ENCODE measurements at regions not wholly inside any gene's neighbourhood (a gene's known extent, or its start where the extent isn't known, plus 50 kb on each side); places are given as distances from the start of the nearest gene placed in this dataset.

DNA sequence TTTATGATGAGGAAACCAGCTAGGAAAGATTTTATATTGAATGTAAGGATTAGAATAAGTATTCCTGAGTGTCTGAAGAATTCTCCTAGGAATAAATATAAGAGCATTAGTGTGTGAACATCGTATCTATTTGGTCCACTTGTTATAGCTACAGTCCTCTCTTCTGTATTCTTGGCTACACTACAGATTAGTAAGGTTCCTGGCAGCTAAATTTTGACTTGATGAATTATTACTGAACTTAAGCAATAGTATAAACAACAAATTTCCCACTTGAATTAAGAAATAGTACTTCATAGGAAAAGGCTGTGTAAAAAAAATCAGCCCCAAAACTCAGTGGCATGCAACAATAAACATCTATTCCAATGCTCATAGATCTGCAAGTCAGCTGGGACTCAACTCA lies 138.4 kb upstream of the G2E3 start:
- ChIA-PET CTCF (no interaction called here), POLR2A (no interaction called here), SMC1A (ENCODE audit: uncharacterized antibody, unreplicated experiment) (no interaction called here), RAD21 (ENCODE audit: unreplicated experiment) (no interaction called here)
- TF ChIP-seq KDM1A (IDR thresholded peaks at IDR 0.05; ENCODE audit: borderline replicate concordance) (no peak), RB1 (IDR thresholded peaks at IDR 0.05; ENCODE audit: borderline replicate concordance) (no peak), YBX1 (IDR thresholded peaks at IDR 0.05) (no peak), HDAC2 (IDR thresholded peaks at IDR 0.05) (no peak)
- no peak overlapping the region for H3K4me3 ChIP-seq
- intact Hi-C loops (cut with micrococcal nuclease; ENCODE audit: unreplicated experiment) = no loop called here
- no peak overlapping the region for H3K27ac ChIP-seq (ENCODE audit: control insufficient read depth, insufficient read depth)
- no peak overlapping the region for H3K9ac ChIP-seq (ENCODE audit: control insufficient read depth, insufficient read depth, low read length)
- no peaks in the 10 kb centered on the region for H3K9me3 ChIP-seq (replicated peaks; ENCODE audit: control insufficient read depth, insufficient read depth, low read length)
- no peaks in the 10 kb centered on the region for H3K79me2 ChIP-seq (ENCODE audit: control insufficient read depth, insufficient read depth, low read length)
- no peak overlapping the region for H3K4me2 ChIP-seq (ENCODE audit: control insufficient read depth, insufficient read depth)
- H3K27me3 ChIP-seq (replicated peaks in 1 of 2; ENCODE audit: control insufficient read depth in 2 of 2, insufficient read depth in 2 of 2, low read length in 1 of 2) = no peaks in the 10 kb centered on the region
- no peaks in the 10 kb centered on the region for H3K4me1 ChIP-seq (ENCODE audit: control insufficient read depth, insufficient read depth, low read length)
- FAIRE-seq = no peak
- no peaks in the 10 kb centered on the region for H4K20me1 ChIP-seq (ENCODE audit: control insufficient read depth, insufficient read depth)
- no peak for DNase-seq (ENCODE audit: low read depth, low spot score)
- H3K36me3 ChIP-seq (ENCODE audit: control insufficient read depth in 2 of 2, insufficient read depth in 2 of 2, low read length in 1 of 2) = no peaks in the 10 kb centered on the region
- 0% methylated on average over 1 of the region's 1 CpG for WGBS (ENCODE audit: insufficient coverage, insufficient replicate concordance, low lambda C conversion rate, missing lambda C conversion rate)
- no TSS peak for BruUV-seq (replicated peaks)
- no peak for ATAC-seq
- H2AFZ ChIP-seq (ENCODE audit: control insufficient read depth, low read depth, low read length) = no peak overlapping the region
- in situ Hi-C loops (cut with MboI) = no loop called here

DNA sequence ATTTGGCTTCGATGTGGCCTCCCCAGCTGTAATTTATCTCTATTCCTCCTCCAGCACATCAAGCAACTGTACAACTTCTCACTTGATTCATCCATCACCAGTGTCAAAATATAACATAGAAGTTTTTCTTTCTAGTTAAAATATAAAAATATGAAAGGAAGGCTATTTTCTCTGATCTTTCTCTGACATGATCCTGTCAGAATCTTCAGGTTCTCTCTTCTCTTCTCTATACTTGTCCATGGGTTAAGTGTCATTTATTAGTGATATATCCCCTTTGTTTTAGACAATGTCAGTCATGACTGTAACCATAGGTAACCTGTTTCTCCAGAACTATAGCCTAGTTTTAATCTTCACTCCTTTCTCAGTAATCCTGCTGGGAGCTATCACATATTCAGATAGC lies 132.5 kb upstream of the G2E3 start:
- SMC1A ChIA-PET (ENCODE audit: uncharacterized antibody, unreplicated experiment) = no interaction called here
- TF ChIP-seq CHD2 (IDR thresholded peaks at IDR 0.05; ENCODE audit: borderline replicate concordance, low read depth, low read length) = no peak
- TF ChIP-seq PML (IDR thresholded peaks at IDR 0.05; ENCODE audit: low read length) = no peak
- no peak for TF ChIP-seq ETV6 (conservative IDR thresholded peaks at IDR 0.05 in 1 of 2, IDR thresholded peaks at IDR 0.05 in 1 of 2; ENCODE audit: borderline replicate concordance in 1 of 2, low read depth in 1 of 2)
- no peak for TF ChIP-seq TCF12 (IDR thresholded peaks at IDR 0.05; ENCODE audit: low read depth, low read length)
- TF ChIP-seq CHD4 (IDR thresholded peaks at IDR 0.05) = no peak
- TF ChIP-seq, protein P1, sequence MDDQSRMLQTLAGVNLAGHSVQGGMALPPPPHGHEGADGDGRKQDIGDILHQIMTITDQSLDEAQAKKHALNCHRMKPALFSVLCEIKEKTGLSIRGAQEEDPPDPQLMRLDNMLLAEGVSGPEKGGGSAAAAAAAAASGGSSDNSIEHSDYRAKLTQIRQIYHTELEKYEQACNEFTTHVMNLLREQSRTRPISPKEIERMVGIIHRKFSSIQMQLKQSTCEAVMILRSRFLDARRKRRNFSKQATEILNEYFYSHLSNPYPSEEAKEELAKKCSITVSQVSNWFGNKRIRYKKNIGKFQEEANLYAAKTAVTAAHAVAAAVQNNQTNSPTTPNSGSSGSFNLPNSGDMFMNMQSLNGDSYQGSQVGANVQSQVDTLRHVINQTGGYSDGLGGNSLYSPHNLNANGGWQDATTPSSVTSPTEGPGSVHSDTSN (IDR thresholded peaks at IDR 0.05; ENCODE audit: insufficient replicate concordance, low read depth, low read length) = no peak
- TF ChIP-seq ZNF274 (IDR thresholded peaks at IDR 0.05; ENCODE audit: insufficient read depth, insufficient read length) = no peak
- no peak for TF ChIP-seq CHD1 (IDR thresholded peaks at IDR 0.05; ENCODE audit: low read depth, low read length)
- no peak for TF ChIP-seq IKZF1 (conservative IDR thresholded peaks at IDR 0.05)
- no peak for TF ChIP-seq SMC3 (IDR thresholded peaks at IDR 0.05; ENCODE audit: borderline replicate concordance, low read length)
- TF ChIP-seq ZNF207 (IDR thresholded peaks at IDR 0.05; ENCODE audit: borderline replicate concordance) = no peak
- TF ChIP-seq, protein P2, sequence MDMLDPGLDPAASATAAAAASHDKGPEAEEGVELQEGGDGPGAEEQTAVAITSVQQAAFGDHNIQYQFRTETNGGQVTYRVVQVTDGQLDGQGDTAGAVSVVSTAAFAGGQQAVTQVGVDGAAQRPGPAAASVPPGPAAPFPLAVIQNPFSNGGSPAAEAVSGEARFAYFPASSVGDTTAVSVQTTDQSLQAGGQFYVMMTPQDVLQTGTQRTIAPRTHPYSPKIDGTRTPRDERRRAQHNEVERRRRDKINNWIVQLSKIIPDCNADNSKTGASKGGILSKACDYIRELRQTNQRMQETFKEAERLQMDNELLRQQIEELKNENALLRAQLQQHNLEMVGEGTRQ (IDR thresholded peaks at IDR 0.05; ENCODE audit: borderline replicate concordance, low read depth, low read length) = no peak
- TF ChIP-seq WRNIP1 (IDR thresholded peaks at IDR 0.05; ENCODE audit: borderline replicate concordance, low read depth, low read length) = no peak
- TF ChIP-seq BCL11A (IDR thresholded peaks at IDR 0.05; ENCODE audit: low read depth, low read length) = no peak

More for the DNA sequence above, 132.5 kb upstream of the G2E3 start:
- Histone ChIP-seq H3K4me3 (no peak overlapping the region), H4K20me1 (ENCODE audit: control insufficient read depth, insufficient read depth) (no peaks in the 10 kb centered on the region), H2AFZ (ENCODE audit: control insufficient read depth, low read depth, low read length) (no peak overlapping the region), H3K4me1 (ENCODE audit: control insufficient read depth, insufficient read depth, low read length) (no peaks in the 10 kb centered on the region), H3K27ac (ENCODE audit: control insufficient read depth, insufficient read depth) (no peak overlapping the region), H3K9ac (ENCODE audit: control insufficient read depth, insufficient read depth, low read length) (no peak overlapping the region), H3K79me2 (ENCODE audit: control insufficient read depth, insufficient read depth, low read length) (no peaks in the 10 kb centered on the region), H3K4me2 (ENCODE audit: control insufficient read depth, insufficient read depth) (no peak overlapping the region), H3K9me3 (replicated peaks; ENCODE audit: control insufficient read depth, insufficient read depth, low read length) (no peaks in the 10 kb centered on the region), H3K36me3 (ENCODE audit: control insufficient read depth in 2 of 2, insufficient read depth in 2 of 2, low read length in 1 of 2) (no peaks in the 10 kb centered on the region), H3K27me3 (replicated peaks in 1 of 2; ENCODE audit: control insufficient read depth in 2 of 2, insufficient read depth in 2 of 2, low read length in 1 of 2) (no peaks in the 10 kb centered on the region)
- no peak for ATAC-seq
- WGBS (ENCODE audit: insufficient coverage, insufficient replicate concordance, low lambda C conversion rate, missing lambda C conversion rate) = 0% methylated on average over 1 of the region's 1 CpG
- intact Hi-C loops (cut with micrococcal nuclease; ENCODE audit: unreplicated experiment) (no loop called here), in situ Hi-C loops (cut with MboI) (loop anchor here (25.0 kb wide), 1 partner anchor 1664 kb away; the partner anchor contains the start of gene FOXG1)
- ChIA-PET RAD21 (ENCODE audit: unreplicated experiment) (no interaction called here), POLR2A (no interaction called here), CTCF (no interaction called here)
- BruUV-seq (replicated peaks) = no TSS peak
- FAIRE-seq = no peak
- no peak for DNase-seq (ENCODE audit: low read depth, low spot score)

All from GM12878 (cell line).